Fibroblast of lung (primary cell): ENCODE measurements at regions not wholly inside any gene's neighbourhood (a gene's known extent, or its start where the extent isn't known, plus 50 kb on each side); places are given as distances from the start of the nearest gene placed in this dataset.
A peak's percentile ranks its signal among the peaks of the same experiment; 100 is the strongest.

Experiments
- DNase-seq, 2 donors: peaks; one replicate each; pipeline versions ENCODE4 v3.0.0 to v3.0.0-alpha.2; 2010; ENCODE audit warnings: low read depth in 2 of 2
- H2AFZ ChIP-seq: 2 replicates; pipeline ENCODE4 v1.5.1; 2012; ENCODE audit warnings: low read length, control low read depth, inconsistent platforms
- H3K27ac ChIP-seq: 2 replicates; pipeline ENCODE4 v1.5.1; 2011; ENCODE audit warnings: low read length, control low read depth; ENCODE audit not compliant: insufficient read depth
- H3K27me3 ChIP-seq: 2 replicates; pipeline ENCODE4 v1.5.1; 2011; ENCODE audit warnings: mild to moderate bottlenecking, low read length; ENCODE audit not compliant: control insufficient read depth, insufficient read depth
- H3K36me3 ChIP-seq: 2 replicates; pipeline ENCODE4 v1.5.1; 2011; ENCODE audit warnings: low read length; ENCODE audit not compliant: control insufficient read depth, insufficient read depth
- H3K4me1 ChIP-seq: 2 replicates; pipeline ENCODE4 v1.5.1; 2011; ENCODE audit warnings: low read length; ENCODE audit not compliant: control insufficient read depth, insufficient read depth; ENCODE audit errors: extremely low read depth
- H3K4me2 ChIP-seq: 2 replicates; pipeline ENCODE4 v1.5.1; 2011; ENCODE audit warnings: low read length, control low read depth; ENCODE audit not compliant: insufficient read depth; ENCODE audit errors: extremely low read depth
- H3K4me3 ChIP-seq, 4 experiments: fragments of 200-600 bp in 1 of 4; sonication (generic) in 1 of 4; replicated peaks in 1 of 4; 2 replicates each; pipeline ENCODE4 v1.5.1; 2011 to 2016; ENCODE audit warnings: low read length in 4 of 4, low read depth in 3 of 4, mild to moderate bottlenecking in 3 of 4, control low read depth in 2 of 4, inconsistent platforms in 1 of 4, mixed read lengths in 1 of 4; ENCODE audit not compliant: insufficient read depth in 1 of 4; ENCODE audit errors: control extremely low read depth in 1 of 4
- H3K79me2 ChIP-seq: 2 replicates; pipeline ENCODE4 v1.5.1; 2012; ENCODE audit warnings: mild to moderate bottlenecking, low read length, inconsistent platforms; ENCODE audit not compliant: control insufficient read depth, insufficient read depth
- H3K9ac ChIP-seq: 2 replicates; pipeline ENCODE4 v1.5.1; 2011; ENCODE audit warnings: mild to moderate bottlenecking, low read length, control low read depth; ENCODE audit not compliant: insufficient read depth
- H3K9me3 ChIP-seq: 2 replicates; pipeline ENCODE4 v1.5.1; 2012; ENCODE audit warnings: low read depth, low read length; ENCODE audit not compliant: control insufficient read depth, insufficient read depth
- H4K20me1 ChIP-seq: 2 replicates; pipeline ENCODE4 v1.5.1; 2011; ENCODE audit warnings: low read length; ENCODE audit not compliant: control insufficient read depth, insufficient read depth; ENCODE audit errors: extremely low read depth
- EZH2 ChIP-seq: IDR thresholded peaks from 2 replicates; pipeline ENCODE4 v1.5.1; 2012; ENCODE audit warnings: low read length, control low read depth, mild to moderate bottlenecking; ENCODE audit errors: missing control alignments
- TF ChIP-seq, protein P1 (sequence below), 2 donors: IDR thresholded peaks in 1 of 2; conservative IDR thresholded peaks in 1 of 2; 1 replicate in 1 of 2; 2 replicates in 1 of 2; pipeline ENCODE4 v1.5.1; 2011 to 2012; ENCODE audit warnings: low read length in 2 of 2, control low read depth in 1 of 2, inconsistent platforms in 1 of 2, low read depth in 1 of 2, mild to moderate bottlenecking in 1 of 2

DNA sequence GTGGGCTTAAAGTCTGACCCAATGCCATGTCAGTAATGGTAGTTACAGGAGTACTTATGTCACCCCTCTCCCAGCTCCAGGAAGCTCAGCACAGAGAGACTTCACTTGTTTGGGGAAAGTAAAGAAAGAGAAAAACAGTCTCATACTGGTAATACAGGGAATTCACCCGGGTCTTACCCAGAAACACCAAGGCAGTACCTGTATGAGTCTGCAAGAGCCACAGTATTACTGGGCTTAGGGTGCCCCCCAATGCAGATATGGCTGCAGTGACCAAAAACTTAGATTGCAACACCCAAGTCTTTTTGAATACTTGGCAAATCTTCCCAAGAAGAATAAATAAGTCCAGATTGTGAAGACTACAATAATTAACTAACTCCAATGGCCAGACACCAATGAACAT lies 622.1 kb downstream of the IGSF11 start:
- no peaks in the 10 kb centered on the region for H4K20me1 ChIP-seq
- H3K4me2 ChIP-seq: no peak overlapping the region
- H3K4me3 ChIP-seq: no peak overlapping the region
- no peaks in the 10 kb centered on the region for H3K4me1 ChIP-seq
- TF ChIP-seq, protein P1, sequence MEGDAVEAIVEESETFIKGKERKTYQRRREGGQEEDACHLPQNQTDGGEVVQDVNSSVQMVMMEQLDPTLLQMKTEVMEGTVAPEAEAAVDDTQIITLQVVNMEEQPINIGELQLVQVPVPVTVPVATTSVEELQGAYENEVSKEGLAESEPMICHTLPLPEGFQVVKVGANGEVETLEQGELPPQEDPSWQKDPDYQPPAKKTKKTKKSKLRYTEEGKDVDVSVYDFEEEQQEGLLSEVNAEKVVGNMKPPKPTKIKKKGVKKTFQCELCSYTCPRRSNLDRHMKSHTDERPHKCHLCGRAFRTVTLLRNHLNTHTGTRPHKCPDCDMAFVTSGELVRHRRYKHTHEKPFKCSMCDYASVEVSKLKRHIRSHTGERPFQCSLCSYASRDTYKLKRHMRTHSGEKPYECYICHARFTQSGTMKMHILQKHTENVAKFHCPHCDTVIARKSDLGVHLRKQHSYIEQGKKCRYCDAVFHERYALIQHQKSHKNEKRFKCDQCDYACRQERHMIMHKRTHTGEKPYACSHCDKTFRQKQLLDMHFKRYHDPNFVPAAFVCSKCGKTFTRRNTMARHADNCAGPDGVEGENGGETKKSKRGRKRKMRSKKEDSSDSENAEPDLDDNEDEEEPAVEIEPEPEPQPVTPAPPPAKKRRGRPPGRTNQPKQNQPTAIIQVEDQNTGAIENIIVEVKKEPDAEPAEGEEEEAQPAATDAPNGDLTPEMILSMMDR (conservative IDR thresholded peaks at IDR 0.05 in 1 of 2, IDR thresholded peaks at IDR 0.05 in 1 of 2; ENCODE audit: low read depth in 1 of 2, low read length in 2 of 2): no peak
- no peak for TF ChIP-seq EZH2
- no peaks in the 10 kb centered on the region for H3K79me2 ChIP-seq
- H3K9ac ChIP-seq: no peak overlapping the region
- H3K36me3 ChIP-seq: no peaks in the 10 kb centered on the region
- DNase-seq: no peak
- H3K27me3 ChIP-seq: no peaks in the 10 kb centered on the region
- no peaks in the 10 kb centered on the region for H3K9me3 ChIP-seq
- no peak overlapping the region for H2AFZ ChIP-seq
- no peak overlapping the region for H3K27ac ChIP-seq

DNA sequence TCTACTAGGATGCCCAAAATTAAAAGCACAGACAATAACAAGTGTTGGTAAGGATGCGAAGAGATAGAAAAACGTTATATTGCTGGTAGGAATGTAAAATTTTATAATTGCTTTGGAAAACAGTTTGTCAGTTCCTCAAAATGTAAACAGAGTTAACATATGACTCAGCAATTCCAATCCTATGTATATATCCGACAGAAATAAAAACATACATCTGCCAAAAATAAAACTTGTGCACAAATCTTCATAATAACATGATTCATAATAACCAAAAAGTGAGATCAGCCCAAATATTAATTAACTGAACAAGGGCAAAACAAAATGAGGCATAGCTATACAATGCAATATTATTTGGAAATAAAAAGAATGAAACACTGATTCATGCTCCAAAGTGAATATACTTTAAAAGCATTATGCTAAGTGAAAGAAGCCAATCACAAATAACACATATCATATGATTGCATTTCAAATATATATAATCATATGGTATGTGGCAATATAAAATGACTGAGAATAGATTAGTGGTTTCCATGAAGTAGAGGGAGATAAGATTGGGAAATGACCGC lies 609.3 kb downstream of the IGSF11 start:
- TF ChIP-seq EZH2: no peak
- TF ChIP-seq, protein P1 (conservative IDR thresholded peaks at IDR 0.05 in 1 of 2, IDR thresholded peaks at IDR 0.05 in 1 of 2; ENCODE audit: low read depth in 1 of 2, low read length in 2 of 2): no peak
- Histone ChIP-seq H3K9ac (no peak overlapping the region), H3K27ac (no peak overlapping the region), H3K4me2 (no peak overlapping the region), H4K20me1 (no peaks in the 10 kb centered on the region), H3K4me1 (no peaks in the 10 kb centered on the region), H3K27me3 (no peaks in the 10 kb centered on the region), H3K9me3 (no peaks in the 10 kb centered on the region), H3K4me3 (no peak overlapping the region), H3K36me3 (no peaks in the 10 kb centered on the region), H2AFZ (no peak overlapping the region), H3K79me2 (no peaks in the 10 kb centered on the region)
- peak in 1 of 2 donors; percentile 15 for DNase-seq

- Histone ChIP-seq H3K79me2 (no peaks in the 10 kb centered on the region), H3K4me3 (no peak overlapping the region), H4K20me1 (no peaks in the 10 kb centered on the region), H3K27me3 (no peaks in the 10 kb centered on the region), H3K4me2 (no peak overlapping the region), H2AFZ (no peak overlapping the region), H3K27ac (no peak overlapping the region), H3K36me3 (no peaks in the 10 kb centered on the region), H3K4me1 (no peaks in the 10 kb centered on the region), H3K9me3 (no peaks in the 10 kb centered on the region), H3K9ac (no peak overlapping the region)
- no peak for TF ChIP-seq EZH2
- TF ChIP-seq, protein P1 (conservative IDR thresholded peaks at IDR 0.05 in 1 of 2, IDR thresholded peaks at IDR 0.05 in 1 of 2; ENCODE audit: low read depth in 1 of 2, low read length in 2 of 2): no peak
- no peak for DNase-seq
These were observed 600.8 kb downstream of the IGSF11 start for GRCh38 chr3:118433825-118434224.
